H1 (cell line): ENCODE measurements at regions not wholly inside any gene's neighbourhood (a gene's known extent, or its start where the extent isn't known, plus 50 kb on each side); places are given as distances from the start of the nearest gene placed in this dataset.

Source experiments
- CTCF ChIA-PET: fragments of 300-600 bp; sonication (Branson Sonifier 250); formaldehyde crosslinking; loops from one replicate; lab custom pipeline; 2021; ENCODE audit not compliant: partially characterized antibody; lab: Charles Lee
- POLR2A ChIA-PET: fragments of 300-600 bp; sonication (Branson Sonifier 250); formaldehyde crosslinking; loops from one replicate; lab custom pipeline; 2021; ENCODE audit warnings: inconsistent platforms; ENCODE audit not compliant: partially characterized antibody; lab: Charles Lee
- DNase-seq, 2 experiments: peaks; one replicate each; pipeline versions ENCODE4 v3.0.0 to v3.0.0-alpha.2; 2010 to 2022; ENCODE audit warnings: low spot score in 2 of 2, low read depth in 1 of 2, mixed read lengths in 1 of 2
- FAIRE-seq: peaks from 2 replicates; lab custom pipeline; 2011; peaks lifted over from hg19 to GRCh38; lab: Jason Lieb, UNC
- H2AFZ ChIP-seq: 2 replicates; pipeline ENCODE4 v1.8.1; 2012; ENCODE audit warnings: low read length, inconsistent platforms
- H2AK5ac ChIP-seq: 2 replicates; pipeline ENCODE4 v1.6.1; 2013; ENCODE audit warnings: low read depth, low read length
- H2BK120ac ChIP-seq: replicated peaks from 2 replicates; pipeline ENCODE3; 2013; ENCODE audit warnings: low read depth, low read length, inconsistent platforms
- H2BK12ac ChIP-seq: 2 replicates; pipeline ENCODE4 v1.6.1; 2013; ENCODE audit warnings: low read depth, low read length
- H2BK15ac ChIP-seq: 2 replicates; pipeline ENCODE4 v1.6.1; 2013; ENCODE audit warnings: low read length
- H2BK20ac ChIP-seq: 2 replicates; pipeline ENCODE4 v1.6.1; 2013; ENCODE audit warnings: low read length
- H2BK5ac ChIP-seq: 2 replicates; pipeline ENCODE4 v1.6.1; 2013; ENCODE audit warnings: low read depth, low read length
- H3K14ac ChIP-seq: 2 replicates; pipeline ENCODE4 v1.6.1; 2013; ENCODE audit warnings: inconsistent platforms; ENCODE audit not compliant: insufficient read length
- H3K18ac ChIP-seq: 2 replicates; pipeline ENCODE4 v1.6.1; 2013; ENCODE audit warnings: low read length; ENCODE audit errors: extremely low read depth
- H3K23ac ChIP-seq: 2 replicates; pipeline ENCODE4 v1.6.1; 2013; ENCODE audit warnings: inconsistent platforms; ENCODE audit not compliant: insufficient read length
- H3K23me2 ChIP-seq: 2 replicates; pipeline ENCODE4 v1.6.1; 2013; ENCODE audit warnings: low read depth, low read length
- H3K27ac ChIP-seq: 2 replicates; pipeline ENCODE4 v1.6.1; 2011; ENCODE audit warnings: low read depth, low read length, inconsistent platforms
- H3K27me3 ChIP-seq, 4 experiments: replicated peaks in 1 of 4; 1 replicate in 1 of 4; 2 replicates in 3 of 4; pipeline versions ENCODE4 v1.6.1 to v1.8.1; 2011 to 2013; ENCODE audit warnings: low read length in 3 of 4, mild to moderate bottlenecking in 3 of 4, inconsistent platforms in 2 of 4, mixed read lengths in 2 of 4, moderate library complexity in 1 of 4; ENCODE audit not compliant: control insufficient read depth in 3 of 4, insufficient read depth in 3 of 4; ENCODE audit errors: extremely low read depth in 1 of 4
- H3K36me3 ChIP-seq, 4 experiments: 2 replicates each; pipeline versions ENCODE4 v1.6.1 to v1.8.1; 2011 to 2013; ENCODE audit warnings: mild to moderate bottlenecking in 4 of 4, low read length in 3 of 4, moderate library complexity in 2 of 4, control low read depth in 1 of 4, inconsistent platforms in 1 of 4; ENCODE audit not compliant: insufficient read depth in 4 of 4, control insufficient read depth in 2 of 4
- H3K4ac ChIP-seq: replicated peaks from 2 replicates; pipeline ENCODE3; 2013; ENCODE audit warnings: low read length, low read depth, mixed read lengths, inconsistent platforms; ENCODE audit not compliant: insufficient read length
- H3K4me1 ChIP-seq, 4 experiments: replicated peaks in 1 of 4; 1 replicate in 1 of 4; 2 replicates in 3 of 4; pipeline versions ENCODE4 v1.6.1 to v1.8.1; 2011 to 2013; ENCODE audit warnings: low read length in 3 of 4, inconsistent platforms in 2 of 4, mixed read lengths in 1 of 4; ENCODE audit not compliant: insufficient read depth in 4 of 4, control insufficient read depth in 3 of 4
- H3K4me2 ChIP-seq, 2 experiments: 2 replicates each; pipeline versions ENCODE4 v1.6.1 to v1.8.1; 2011 to 2013; ENCODE audit warnings: low read depth in 2 of 2, low read length in 2 of 2, control low read depth in 1 of 2, inconsistent platforms in 1 of 2, mild to moderate bottlenecking in 1 of 2; ENCODE audit not compliant: insufficient read depth in 1 of 2
- H3K4me3 ChIP-seq, 4 experiments: fragments of 200-600, 300-600 bp in 1 of 4; sonication (generic), shearing (Covaris generic), sonication (Bioruptor Twin) in 1 of 4; 2 replicates each; pipeline versions ENCODE4 v1.5.1 to v1.8.1; 2011 to 2016; ENCODE audit warnings: low read length in 4 of 4, low read depth in 3 of 4, control low read depth in 2 of 4, inconsistent platforms in 2 of 4, mild to moderate bottlenecking in 2 of 4, mixed read lengths in 1 of 4, moderate library complexity in 1 of 4; ENCODE audit not compliant: insufficient read depth in 2 of 4; ENCODE audit errors: extremely low read depth in 1 of 4
- H3K56ac ChIP-seq: replicated peaks from 2 replicates; pipeline ENCODE3; 2013; ENCODE audit warnings: low read depth, mild to moderate bottlenecking, mixed read lengths, low read length, inconsistent platforms; ENCODE audit not compliant: insufficient read length
- H3K79me1 ChIP-seq: 2 replicates; pipeline ENCODE4 v1.6.1; 2013; ENCODE audit warnings: low read depth, low read length, control low read depth
- H3K79me2 ChIP-seq, 2 experiments: 2 replicates each; pipeline versions ENCODE4 v1.6.1 to v1.8.1; 2012 to 2013; ENCODE audit warnings: low read length in 2 of 2, mild to moderate bottlenecking in 2 of 2, inconsistent platforms in 1 of 2; ENCODE audit not compliant: insufficient read depth in 2 of 2, control insufficient read depth in 1 of 2
- H3K9ac ChIP-seq, 4 experiments: replicated peaks in 1 of 4; 1 replicate in 1 of 4; 2 replicates in 3 of 4; pipeline versions ENCODE4 v1.6.1 to v1.8.1; 2011 to 2013; ENCODE audit warnings: low read depth in 3 of 4, low read length in 3 of 4, control low read depth in 2 of 4, mild to moderate bottlenecking in 2 of 4, moderate library complexity in 2 of 4, inconsistent platforms in 1 of 4; ENCODE audit errors: extremely low read depth in 1 of 4
- H3K9me3 ChIP-seq, 2 experiments: 2 replicates each; pipeline versions ENCODE4 v1.6.1 to v1.8.1; 2012 to 2013; ENCODE audit warnings: mild to moderate bottlenecking in 2 of 2, moderate library complexity in 2 of 2, control low read depth in 1 of 2, inconsistent platforms in 1 of 2, low read depth in 1 of 2, low read length in 1 of 2, mixed read lengths in 1 of 2; ENCODE audit not compliant: insufficient read depth in 2 of 2
- H4K20me1 ChIP-seq, 2 experiments: replicated peaks in 1 of 2; 2 replicates each; pipeline versions ENCODE3 to v1.8.1; 2011 to 2013; ENCODE audit warnings: inconsistent platforms in 2 of 2, low read length in 2 of 2, mild to moderate bottlenecking in 1 of 2; ENCODE audit not compliant: insufficient read depth in 2 of 2, control insufficient read depth in 1 of 2
- H4K5ac ChIP-seq: 2 replicates; pipeline ENCODE4 v1.6.1; 2013; ENCODE audit warnings: low read length, low read depth, mixed read lengths, inconsistent platforms; ENCODE audit not compliant: insufficient read length
- H4K8ac ChIP-seq: 2 replicates; pipeline ENCODE4 v1.8.0; 2013; ENCODE audit warnings: mild to moderate bottlenecking, moderate library complexity, low read length, inconsistent platforms; ENCODE audit not compliant: insufficient read depth; ENCODE audit errors: extremely low read depth
- H4K91ac ChIP-seq: replicated peaks from 2 replicates; pipeline ENCODE3; 2013; ENCODE audit warnings: low read length, mixed read lengths, inconsistent platforms; ENCODE audit not compliant: insufficient read length
- ASH2L ChIP-seq: fragments of 200-600, 300-600 bp; sonication (generic); IDR thresholded peaks from one replicate; pipeline ENCODE4 v1.7.1; 2017; ENCODE audit warnings: low read length
- ATF2 ChIP-seq: IDR thresholded peaks from 2 replicates; pipeline ENCODE4 v1.6.1; 2012; ENCODE audit warnings: low read length, inconsistent platforms
- CREB1 ChIP-seq: IDR thresholded peaks from 2 replicates; pipeline ENCODE4 v1.6.1; 2012; ENCODE audit warnings: inconsistent platforms
- E2F6 ChIP-seq: IDR thresholded peaks from 2 replicates; pipeline ENCODE4 v1.6.1; 2012; ENCODE audit warnings: inconsistent platforms
- FOSL1 ChIP-seq: IDR thresholded peaks from 2 replicates; pipeline ENCODE4 v1.6.1; 2011; ENCODE audit warnings: mild to moderate bottlenecking, low read depth, low read length, moderate library complexity; ENCODE audit not compliant: insufficient read depth
- KDM4A ChIP-seq: IDR thresholded peaks from one replicate; pipeline ENCODE4 v1.7.1; 2012; ENCODE audit warnings: low read depth, mild to moderate bottlenecking, moderate library complexity, low read length, inconsistent platforms; ENCODE audit not compliant: severe bottlenecking
- NRF1 ChIP-seq: IDR thresholded peaks from 2 replicates; pipeline ENCODE4 v1.6.1; 2011; ENCODE audit warnings: mild to moderate bottlenecking, low read depth, low read length, improper control_type of control experiment
- POLR2A ChIP-seq, 2 experiments: IDR thresholded peaks; 1 replicate in 1 of 2; 2 replicates in 1 of 2; pipeline ENCODE4 v1.6.1; 2011; ENCODE audit warnings: low read depth in 2 of 2, low read length in 2 of 2, mild to moderate bottlenecking in 2 of 2; ENCODE audit errors: control extremely low read depth in 1 of 2
- SIN3A ChIP-seq, 2 experiments: IDR thresholded peaks in 1 of 2; conservative IDR thresholded peaks in 1 of 2; 2 replicates each; pipeline ENCODE4 v1.6.1; 2011 to 2012; ENCODE audit warnings: low read length in 2 of 2, improper control_type of control experiment in 1 of 2, low read depth in 1 of 2, mild to moderate bottlenecking in 1 of 2
- TCF12 ChIP-seq: IDR thresholded peaks from 2 replicates; pipeline ENCODE4 v1.6.1; 2011; ENCODE audit warnings: low read depth, mild to moderate bottlenecking, low read length
- TEAD4 ChIP-seq: IDR thresholded peaks from 2 replicates; pipeline ENCODE4 v1.6.1; 2012; ENCODE audit warnings: low read depth, low read length, inconsistent platforms, mixed read lengths
- USF2 ChIP-seq: IDR thresholded peaks from 2 replicates; pipeline ENCODE4 v1.6.1; 2011; ENCODE audit warnings: low read length, improper control_type of control experiment
- WGBS, 2 experiments: shearing (Covaris generic) in 1 of 2; methylation state at CpG; one replicate each; pipeline versions ENCODE4 v1.1.6 to v1.1.7; 2013 to 2015; ENCODE audit warnings: low lambda C conversion rate in 2 of 2, mixed read lengths in 2 of 2, inconsistent platforms in 1 of 2, low coverage in 1 of 2, missing lambda C conversion rate in 1 of 2; ENCODE audit not compliant: insufficient replicate concordance in 2 of 2, insufficient coverage in 1 of 2, insufficient read length in 1 of 2; ENCODE audit errors: extremely low coverage in 1 of 2, missing lambda C conversion rate in 1 of 2; 5-methylcytosine and 5-hydroxymethylcytosine counted together

GRCh38 chr10:56567580-56567979 lies 206.5 kb upstream of the ZWINT start:
- FAIRE-seq (no peak), DNase-seq (no peak)
- Histone ChIP-seq H3K23ac (no peak overlapping the region), H2BK5ac (no peak overlapping the region), H3K79me2 (no peaks in the 10 kb centered on the region), H3K9ac (no peak overlapping the region), H3K23me2 (no peaks in the 10 kb centered on the region), H3K56ac (no peak overlapping the region), H2BK12ac (no peak overlapping the region), H4K5ac (no peak overlapping the region), H4K20me1 (no peaks in the 10 kb centered on the region), H3K27me3 (no peaks in the 10 kb centered on the region), H2BK20ac (no peak overlapping the region), H3K9me3 (peaks cover 9 to 13% of the 10 kb centered on the region in 2 experiments; a peak in 2 of 4 replicates), H3K4me1 (no peaks in the 10 kb centered on the region), H3K4ac (no peak overlapping the region), H3K79me1 (no peaks in the 10 kb centered on the region), H2BK15ac (no peak overlapping the region), H3K27ac (no peak overlapping the region), H3K14ac (no peak overlapping the region), H3K36me3 (no peaks in the 10 kb centered on the region), H2AFZ (no peak overlapping the region), H3K4me2 (no peak overlapping the region), H4K91ac (no peak overlapping the region), H4K8ac (no peak overlapping the region), H2BK120ac (no peak overlapping the region), H3K18ac (no peak overlapping the region), H2AK5ac (no peak overlapping the region), H3K4me3 (no peak overlapping the region)
- ChIA-PET CTCF (no interaction called here), POLR2A (no interaction called here)
- 86% methylated on average over 1 of the region's 1 CpG; no CpG with 5 or more reads in 1 of the 2 experiments for WGBS, 2 experiments
- TF ChIP-seq TCF12 (no peak), TEAD4 (no peak), ASH2L (no peak), SIN3A (conservative IDR thresholded peaks at IDR 0.05 in 1 of 2, IDR thresholded peaks at IDR 0.05 in 1 of 2; ENCODE audit: low read depth in 1 of 2, low read length in 2 of 2) (no peak), KDM4A (no peak), USF2 (no peak), E2F6 (no peak), ATF2 (no peak), NRF1 (no peak), POLR2A (IDR thresholded peaks at IDR 0.05; ENCODE audit: control extremely low read depth in 1 of 2, low read depth in 2 of 2, low read length in 2 of 2) (no peak), FOSL1 (no peak), CREB1 (no peak)
